Activated T-helper 2 cell treated with anti-CD3 and anti-CD28 coated beads, Interferon-gamma antibody, Interleukin-2, Interleukin-4, amounts not matched to agents 10 μg/mL and 5 μg/mL and 100 μg/mL, durations not matched to agents 14 hours and 24 hours and 36 hours (primary cell): ENCODE measurements at regions not wholly inside any gene's neighbourhood (a gene's known extent, or its start where the extent isn't known, plus 50 kb on each side); places are given as distances from the start of the nearest gene placed in this dataset.

Experiments
- DNase-seq: peaks from one replicate; pipeline ENCODE4 v3.0.0; 2021; ENCODE audit warnings: low spot score
- H3K27ac Mint-ChIP-seq: one replicate; pipeline ENCODE4 v1.8.0; 2021; ENCODE audit warnings: mixed read lengths
- H3K27me3 Mint-ChIP-seq: one replicate; pipeline ENCODE4 v1.8.0; 2021; ENCODE audit warnings: low read depth, mixed read lengths
- H3K36me3 Mint-ChIP-seq: one replicate; pipeline ENCODE4 v1.8.0; 2021; ENCODE audit warnings: low read depth, mixed read lengths
- H3K4me1 Mint-ChIP-seq: one replicate; pipeline ENCODE4 v1.8.0; 2021; ENCODE audit warnings: low read depth, mixed read lengths
- H3K4me3 Mint-ChIP-seq: one replicate; pipeline ENCODE4 v1.8.0; 2021; ENCODE audit warnings: low read depth, mild to moderate bottlenecking, moderate library complexity, mixed read lengths
- H3K9me3 Mint-ChIP-seq: one replicate; pipeline ENCODE4 v1.8.0; 2021; ENCODE audit warnings: mixed read lengths
- intact Hi-C: fragments of 100-400 bp; cut with micrococcal nuclease; formaldehyde crosslinking; loops from one replicate; pipeline ENCODE4 v1.15.1; 2023

- intact Hi-C loops: no loop called here
- no peaks in the 10 kb centered on the region for H3K36me3 Mint-ChIP-seq
- no peak for DNase-seq
- peaks cover 2% of the 10 kb centered on the region for H3K4me1 Mint-ChIP-seq
- no peak overlapping the region for H3K27ac Mint-ChIP-seq
- no peak overlapping the region for H3K4me3 Mint-ChIP-seq
- peaks cover 4% of the 10 kb centered on the region for H3K27me3 Mint-ChIP-seq
- H3K9me3 Mint-ChIP-seq: no peaks in the 10 kb centered on the region
Observed at GRCh38 chr2:236341067-236341466, 76.9 kb upstream of the ASB18 start.

GRCh38 chr2:236341721-236342120 lies 77.5 kb upstream of the ASB18 start:
- Mint-ChIP-seq H3K36me3 (no peaks in the 10 kb centered on the region), H3K4me3 (no peak overlapping the region), H3K4me1 (peaks cover 2% of the 10 kb centered on the region), H3K9me3 (no peaks in the 10 kb centered on the region), H3K27me3 (peaks cover 4% of the 10 kb centered on the region), H3K27ac (no peak overlapping the region)
- intact Hi-C loops: no loop called here
- DNase-seq: no peak

GRCh38 chr2:236342507-236342906 lies 78.3 kb upstream of the ASB18 start:
- intact Hi-C loops: no loop called here
- peaks cover 4% of the 10 kb centered on the region for H3K27me3 Mint-ChIP-seq

GRCh38 chr2:236342951-236343350 lies 78.7 kb upstream of the ASB18 start:
- Mint-ChIP-seq H3K9me3 (no peaks in the 10 kb centered on the region), H3K27ac (no peak overlapping the region), H3K36me3 (no peaks in the 10 kb centered on the region), H3K4me1 (peaks cover 2% of the 10 kb centered on the region), H3K4me3 (no peak overlapping the region), H3K27me3 (peaks cover 4% of the 10 kb centered on the region)
- intact Hi-C loops: no loop called here
- no peak for DNase-seq

More at GRCh38 chr2:236342507-236342906, 78.3 kb upstream of the ASB18 start:
- Mint-ChIP-seq H3K27ac (no peak overlapping the region), H3K9me3 (no peaks in the 10 kb centered on the region), H3K36me3 (no peaks in the 10 kb centered on the region), H3K4me1 (peaks cover 2% of the 10 kb centered on the region), H3K4me3 (no peak overlapping the region)
- no peak for DNase-seq

GRCh38 chr2:236343400-236344161 lies 79.4 kb upstream of the ASB18 start:
- DNase-seq: no peak
- peaks cover 2% of the 10 kb centered on the region for H3K4me1 Mint-ChIP-seq
- H3K27ac Mint-ChIP-seq: no peak overlapping the region
- intact Hi-C loops: no loop called here
- no peak overlapping the region for H3K4me3 Mint-ChIP-seq
- H3K36me3 Mint-ChIP-seq: no peaks in the 10 kb centered on the region
- peaks cover 4% of the 10 kb centered on the region for H3K27me3 Mint-ChIP-seq
- no peaks in the 10 kb centered on the region for H3K9me3 Mint-ChIP-seq

- intact Hi-C loops: no loop called here
- no peaks in the 10 kb centered on the region for H3K36me3 Mint-ChIP-seq
Observed at GRCh38 chr2:236344446-236344845, 80.2 kb upstream of the ASB18 start.

GRCh38 chr2:236345081-236345714 lies 81.0 kb upstream of the ASB18 start:
- Mint-ChIP-seq H3K36me3 (no peaks in the 10 kb centered on the region), H3K27me3 (no peaks in the 10 kb centered on the region), H3K27ac (no peak overlapping the region), H3K4me3 (no peak overlapping the region), H3K9me3 (no peaks in the 10 kb centered on the region), H3K4me1 (peaks cover 2% of the 10 kb centered on the region)
- DNase-seq: no peak
- intact Hi-C loops: no loop called here

More at GRCh38 chr2:236344446-236344845, 80.2 kb upstream of the ASB18 start:
- no peaks in the 10 kb centered on the region for H3K9me3 Mint-ChIP-seq
- no peak for DNase-seq
- H3K4me1 Mint-ChIP-seq: peaks cover 2% of the 10 kb centered on the region
- H3K4me3 Mint-ChIP-seq: no peak overlapping the region
- H3K27ac Mint-ChIP-seq: no peak overlapping the region
- no peaks in the 10 kb centered on the region for H3K27me3 Mint-ChIP-seq

- Mint-ChIP-seq H3K9me3 (no peaks in the 10 kb centered on the region), H3K27ac (no peak overlapping the region), H3K36me3 (no peaks in the 10 kb centered on the region), H3K4me3 (no peak overlapping the region), H3K4me1 (peaks cover 2% of the 10 kb centered on the region), H3K27me3 (no peaks in the 10 kb centered on the region)
- intact Hi-C loops: no loop called here
- DNase-seq: no peak
Observed at GRCh38 chr2:236346366-236346765, 82.2 kb upstream of the ASB18 start.

GRCh38 chr2:236348279-236348678 lies 84.1 kb upstream of the ASB18 start:
- Mint-ChIP-seq H3K27ac (no peak overlapping the region), H3K4me3 (no peak overlapping the region), H3K36me3 (no peaks in the 10 kb centered on the region), H3K27me3 (no peaks in the 10 kb centered on the region), H3K4me1 (peaks cover 6% of the 10 kb centered on the region), H3K9me3 (no peaks in the 10 kb centered on the region)
- no peak for DNase-seq
- intact Hi-C loops: no loop called here

GRCh38 chr2:236348976-236349375 lies 84.8 kb upstream of the ASB18 start:
- no peak overlapping the region for H3K4me3 Mint-ChIP-seq
- DNase-seq: no peak
- H3K9me3 Mint-ChIP-seq: no peaks in the 10 kb centered on the region
- H3K27ac Mint-ChIP-seq: no peak overlapping the region
- intact Hi-C loops: no loop called here
- H3K27me3 Mint-ChIP-seq: no peaks in the 10 kb centered on the region
- peaks cover 4% of the 10 kb centered on the region for H3K4me1 Mint-ChIP-seq
- no peaks in the 10 kb centered on the region for H3K36me3 Mint-ChIP-seq

GRCh38 chr2:236350426-236350825 lies 86.2 kb upstream of the ASB18 start:
- H3K27ac Mint-ChIP-seq: no peak overlapping the region
- no peaks in the 10 kb centered on the region for H3K36me3 Mint-ChIP-seq
- H3K4me1 Mint-ChIP-seq: peaks cover 4% of the 10 kb centered on the region
- intact Hi-C loops: loop anchor here (5.0 kb wide), 1 partner anchor 162 kb away; no protein-coding TSS in a partner anchor
- no peaks in the 10 kb centered on the region for H3K9me3 Mint-ChIP-seq
- no peak for DNase-seq
- H3K27me3 Mint-ChIP-seq: no peaks in the 10 kb centered on the region
- no peak overlapping the region for H3K4me3 Mint-ChIP-seq

GRCh38 chr2:236351966-236352525 lies 87.8 kb upstream of the ASB18 start:
- H3K4me1 Mint-ChIP-seq: peaks cover 4% of the 10 kb centered on the region
- no peaks in the 10 kb centered on the region for H3K9me3 Mint-ChIP-seq
- no peak for DNase-seq
- H3K27me3 Mint-ChIP-seq: no peaks in the 10 kb centered on the region
- intact Hi-C loops: loop anchor here (2.0 to 5.0 kb wide), 2 partner anchors 160 to 675 kb away; no protein-coding TSS in a partner anchor
- H3K4me3 Mint-ChIP-seq: no peak overlapping the region
- no peaks in the 10 kb centered on the region for H3K36me3 Mint-ChIP-seq
- H3K27ac Mint-ChIP-seq: no peak overlapping the region
